Loucy (cell line): ENCODE measurements at regions not wholly inside any gene's neighbourhood (a gene's known extent, or its start where the extent isn't known, plus 50 kb on each side); places are given as distances from the start of the nearest gene placed in this dataset.

Experiments used
- H2AFZ ChIP-seq: fragments of 200-600 bp; sonication (generic); 2 replicates; pipeline ENCODE4 v1.6.0; 2016; ENCODE audit warnings: antibody characterized with exemption, mild to moderate bottlenecking, low read length, moderate library complexity
- H3F3A ChIP-seq: fragments of 200-600 bp; 2 replicates; pipeline ENCODE4 v1.6.0; 2016; ENCODE audit warnings: antibody characterized with exemption, low read depth, mild to moderate bottlenecking
- H3K27me3 ChIP-seq: fragments of 200-600 bp; sonication (generic); 2 replicates; pipeline ENCODE4 v1.6.1; 2014; ENCODE audit warnings: low read length, mild to moderate bottlenecking; ENCODE audit not compliant: insufficient read depth, poor library complexity, severe bottlenecking
- H3K36me3 ChIP-seq: fragments of 200-600 bp; sonication (generic); 2 replicates; pipeline ENCODE4 v1.6.1; 2016; ENCODE audit warnings: low read length; ENCODE audit not compliant: insufficient read depth
- H3K4me1 ChIP-seq: fragments of 200-600 bp; sonication (generic); 2 replicates; pipeline ENCODE4 v1.5.1; 2014; ENCODE audit warnings: low read length, mild to moderate bottlenecking; ENCODE audit not compliant: insufficient read depth, poor library complexity, severe bottlenecking
- H3K4me2 ChIP-seq: fragments of 200-600 bp; sonication (generic); 2 replicates; pipeline ENCODE4 v1.6.0; 2014; ENCODE audit warnings: antibody characterized with exemption, low read length, low read depth, mild to moderate bottlenecking; ENCODE audit not compliant: poor library complexity, severe bottlenecking
- H3K4me3 ChIP-seq: fragments of 200-600 bp; sonication (generic); 2 replicates; pipeline ENCODE4 v1.5.1; 2014; ENCODE audit warnings: low read length, mild to moderate bottlenecking, mixed read lengths; ENCODE audit not compliant: poor library complexity, severe bottlenecking
- H3K79me2 ChIP-seq: fragments of 200-600 bp; sonication (generic); 2 replicates; pipeline ENCODE4 v1.6.1; 2014; ENCODE audit warnings: low read length; ENCODE audit not compliant: insufficient read depth
- H3K9ac ChIP-seq: fragments of 200-600 bp; sonication (generic); 2 replicates; pipeline ENCODE4 v1.6.0; 2014; ENCODE audit warnings: mild to moderate bottlenecking, low read depth, low read length, moderate library complexity; ENCODE audit not compliant: poor library complexity, severe bottlenecking
- H3K9me2 ChIP-seq: fragments of 200-600 bp; sonication (generic); replicated peaks from 2 replicates; pipeline ENCODE4 v1.6.1; 2016; ENCODE audit warnings: low read depth, low read length, mixed read lengths
- H3K9me3 ChIP-seq: fragments of 200-600 bp; sonication (generic); 2 replicates; pipeline ENCODE4 v1.6.1; 2014; ENCODE audit warnings: mild to moderate bottlenecking, antibody characterized with exemption, low read length, low read depth; ENCODE audit not compliant: insufficient read depth
- H4K20me1 ChIP-seq: fragments of 200-600 bp; sonication (generic); 2 replicates; pipeline ENCODE4 v1.6.0; 2014; ENCODE audit warnings: antibody characterized with exemption, low read length, mild to moderate bottlenecking; ENCODE audit not compliant: insufficient read depth, poor library complexity, severe bottlenecking
- CTCF ChIP-seq: fragments of 200-600 bp; sonication (generic); conservative IDR thresholded peaks from 2 replicates; pipeline ENCODE4 v1.5.1; 2014; ENCODE audit warnings: mild to moderate bottlenecking, antibody characterized with exemption, low read length
- EZH2phosphoT487 ChIP-seq: fragments of 200-600 bp; IDR thresholded peaks from 2 replicates; pipeline ENCODE4 v1.6.1; 2018; ENCODE audit warnings: antibody characterized with exemption, mild to moderate bottlenecking, moderate library complexity, borderline replicate concordance

GRCh38 chr13:106099765-106100164, 435.7 kb downstream of the EFNB2 start:
- Histone ChIP-seq H3K36me3 (no peaks in the 10 kb centered on the region), H3K79me2 (no peaks in the 10 kb centered on the region), H3K27me3 (no peaks in the 10 kb centered on the region), H3K4me2 (no peak overlapping the region), H3K4me1 (no peaks in the 10 kb centered on the region), H2AFZ (no peak overlapping the region), H3K9me3 (no peaks in the 10 kb centered on the region), H3F3A (no peaks in the 10 kb centered on the region), H3K9me2 (no peaks in the 10 kb centered on the region), H3K9ac (no peak overlapping the region), H3K4me3 (no peak overlapping the region), H4K20me1 (no peaks in the 10 kb centered on the region)
- TF ChIP-seq CTCF (no peak), EZH2phosphoT487 (no peak)

GRCh38 chr13:106098778-106099177, 436.7 kb downstream of the EFNB2 start:
- TF ChIP-seq CTCF (no peak), EZH2phosphoT487 (no peak)
- H3K4me1 ChIP-seq, result no peaks in the 10 kb centered on the region

DNA sequence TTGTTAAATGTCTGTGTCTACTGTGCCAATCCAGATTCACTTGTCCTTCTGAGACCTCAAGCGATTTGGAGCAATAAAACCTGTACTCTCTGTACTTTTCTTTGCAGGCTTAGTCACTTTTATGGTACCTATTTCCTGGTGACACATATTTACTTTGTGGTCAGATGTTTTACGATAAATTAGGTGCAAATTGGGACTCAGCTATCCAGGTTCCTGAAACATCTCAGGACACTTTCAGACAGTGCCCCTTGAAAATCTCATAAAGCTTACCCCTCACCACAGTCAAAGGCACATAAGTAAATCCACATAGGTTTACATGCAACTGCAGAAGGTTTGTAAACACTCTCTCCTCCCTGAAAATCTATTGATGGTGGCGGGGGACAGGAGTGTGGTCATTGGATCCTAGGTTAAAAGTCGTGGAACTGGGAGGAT, 438.8 kb downstream of the EFNB2 start:
- no peaks in the 10 kb centered on the region for H3K27me3 ChIP-seq
- H3K9ac ChIP-seq, result no peak overlapping the region
- no peak overlapping the region for H3K4me3 ChIP-seq
- H3K36me3 ChIP-seq, result no peaks in the 10 kb centered on the region
- TF ChIP-seq EZH2phosphoT487 (no peak), CTCF (no peak)
- no peaks in the 10 kb centered on the region for H3K9me3 ChIP-seq
- no peak overlapping the region for H2AFZ ChIP-seq
- no peak overlapping the region for H3K4me2 ChIP-seq
- no peaks in the 10 kb centered on the region for H3K9me2 ChIP-seq
- no peaks in the 10 kb centered on the region for H3F3A ChIP-seq
- H3K4me1 ChIP-seq, result no peaks in the 10 kb centered on the region
- no peaks in the 10 kb centered on the region for H3K79me2 ChIP-seq
- no peaks in the 10 kb centered on the region for H4K20me1 ChIP-seq

More at GRCh38 chr13:106098778-106099177, 436.7 kb downstream of the EFNB2 start:
- H3K27me3 ChIP-seq, result no peaks in the 10 kb centered on the region
- H3K9me3 ChIP-seq, result no peaks in the 10 kb centered on the region
- H2AFZ ChIP-seq, result no peak overlapping the region
- no peak overlapping the region for H3K4me3 ChIP-seq
- H4K20me1 ChIP-seq, result no peaks in the 10 kb centered on the region
- no peaks in the 10 kb centered on the region for H3K79me2 ChIP-seq
- H3F3A ChIP-seq, result no peaks in the 10 kb centered on the region
- no peak overlapping the region for H3K4me2 ChIP-seq
- no peaks in the 10 kb centered on the region for H3K9me2 ChIP-seq
- no peaks in the 10 kb centered on the region for H3K36me3 ChIP-seq
- H3K9ac ChIP-seq, result no peak overlapping the region
